ENCODE measurements at regions not wholly inside any gene's neighbourhood (a gene's known extent, or its start where the extent isn't known, plus 50 kb on each side); places are given as distances from the start of the nearest gene placed in this dataset.
"Not testable (repeated sequence)": the region's sequence is repeated elsewhere in the genome, so short reads cannot be mapped to it uniquely, and the experiment has no call there.

GRCh38 chr17:15802917-15803316 lies 70.8 kb downstream of the TBC1D26 start:
- DNase-seq (ENCODE audit: low read depth, low spot score), result not testable (repeated sequence)

GRCh38 chr17:15806825-15807224 lies 74.7 kb downstream of the TBC1D26 start:
- DNase-seq (ENCODE audit: low read depth, low spot score), result not testable (repeated sequence)

GRCh38 chr17:15813388-15813787 lies 81.3 kb downstream of the TBC1D26 start:
- not testable (repeated sequence) for DNase-seq (ENCODE audit: low read depth, low spot score)

GRCh38 chr17:15814003-15814402 lies 81.9 kb downstream of the TBC1D26 start:
- not testable (repeated sequence) for DNase-seq (ENCODE audit: low read depth, low spot score)

GRCh38 chr17:15817861-15818260 lies 85.8 kb downstream of the TBC1D26 start:
- DNase-seq (ENCODE audit: low read depth, low spot score), result not testable (repeated sequence)

GRCh38 chr17:15822280-15822679 lies 90.2 kb downstream of the TBC1D26 start:
- not testable (repeated sequence) for DNase-seq (ENCODE audit: low read depth, low spot score)

- DNase-seq (ENCODE audit: low read depth, low spot score), result peak; percentile 26
Measured at GRCh38 chr17:15828727-15829314, 96.7 kb downstream of the TBC1D26 start.

GRCh38 chr17:15830221-15830620 lies 98.1 kb downstream of the TBC1D26 start:
- DNase-seq (ENCODE audit: low read depth, low spot score), result not testable (repeated sequence)

- DNase-seq (ENCODE audit: low read depth, low spot score), result not testable (repeated sequence)
Measured at GRCh38 chr17:15831182-15831581, 99.1 kb downstream of the TBC1D26 start.

GRCh38 chr17:15832921-15833480 lies 100.9 kb downstream of the TBC1D26 start:
- DNase-seq (ENCODE audit: low read depth, low spot score), result not testable (repeated sequence)

- not testable (repeated sequence) for DNase-seq (ENCODE audit: low read depth, low spot score)
Measured at GRCh38 chr17:15833890-15834289, 101.8 kb downstream of the TBC1D26 start.

GRCh38 chr17:15835481-15835880 lies 103.4 kb downstream of the TBC1D26 start:
- not testable (repeated sequence) for DNase-seq (ENCODE audit: low read depth, low spot score)

GRCh38 chr17:15836249-15836982 lies 104.3 kb downstream of the TBC1D26 start:
- DNase-seq (ENCODE audit: low read depth, low spot score), result not testable (repeated sequence)

GRCh38 chr17:15836991-15837390 lies 104.9 kb downstream of the TBC1D26 start:
- not testable (repeated sequence) for DNase-seq (ENCODE audit: low read depth, low spot score)

- DNase-seq (ENCODE audit: low read depth, low spot score), result not testable (repeated sequence)
Measured at GRCh38 chr17:15847447-15848229, 97.3 kb upstream of the ADORA2B start.

GRCh38 chr17:15849054-15849453 lies 95.9 kb upstream of the ADORA2B start:
- DNase-seq (ENCODE audit: low read depth, low spot score), result peak; percentile 17

GRCh38 chr17:15850071-15850470 lies 94.9 kb upstream of the ADORA2B start:
- not testable (repeated sequence) for DNase-seq (ENCODE audit: low read depth, low spot score)

GRCh38 chr17:15850687-15851086 lies 94.2 kb upstream of the ADORA2B start:
- not testable (repeated sequence) for DNase-seq (ENCODE audit: low read depth, low spot score)

- DNase-seq (ENCODE audit: low read depth, low spot score), result not testable (repeated sequence)
Measured at GRCh38 chr17:15852863-15853262, 92.1 kb upstream of the ADORA2B start.

GRCh38 chr17:15856191-15856590 lies 88.7 kb upstream of the ADORA2B start:
- not testable (repeated sequence) for DNase-seq (ENCODE audit: low read depth, low spot score)

- DNase-seq (ENCODE audit: low read depth, low spot score), result not testable (repeated sequence)
Measured at GRCh38 chr17:15856745-15857144, 88.2 kb upstream of the ADORA2B start.

GRCh38 chr17:15858082-15858481 lies 86.8 kb upstream of the ADORA2B start:
- DNase-seq (ENCODE audit: low read depth, low spot score), result not testable (repeated sequence)
